ENCODE measurements at regions not wholly inside any gene's neighbourhood (a gene's known extent, or its start where the extent isn't known, plus 50 kb on each side); places are given as distances from the start of the nearest gene placed in this dataset.

DNA sequence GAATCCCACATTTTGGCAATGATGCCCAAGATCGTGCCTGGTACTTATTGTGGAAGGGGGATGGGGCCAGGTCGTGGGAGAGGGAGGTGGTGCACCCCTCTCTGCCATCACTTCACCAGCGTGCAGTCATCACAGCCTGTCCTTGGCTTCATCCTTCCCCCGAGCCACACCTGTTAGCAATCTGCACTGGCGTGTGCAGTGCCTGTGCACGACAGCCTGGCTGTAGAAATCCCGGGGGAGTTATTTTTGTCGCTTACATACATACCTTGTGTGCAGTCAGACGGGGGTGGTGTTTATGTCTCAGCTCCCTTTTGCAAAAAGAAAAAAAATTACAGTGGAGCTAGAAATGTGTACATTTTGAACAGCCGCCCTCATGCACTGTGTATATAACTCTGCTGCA is 216.0 kb downstream of the TLE3 start:
- TF ChIP-seq, protein P1, sequence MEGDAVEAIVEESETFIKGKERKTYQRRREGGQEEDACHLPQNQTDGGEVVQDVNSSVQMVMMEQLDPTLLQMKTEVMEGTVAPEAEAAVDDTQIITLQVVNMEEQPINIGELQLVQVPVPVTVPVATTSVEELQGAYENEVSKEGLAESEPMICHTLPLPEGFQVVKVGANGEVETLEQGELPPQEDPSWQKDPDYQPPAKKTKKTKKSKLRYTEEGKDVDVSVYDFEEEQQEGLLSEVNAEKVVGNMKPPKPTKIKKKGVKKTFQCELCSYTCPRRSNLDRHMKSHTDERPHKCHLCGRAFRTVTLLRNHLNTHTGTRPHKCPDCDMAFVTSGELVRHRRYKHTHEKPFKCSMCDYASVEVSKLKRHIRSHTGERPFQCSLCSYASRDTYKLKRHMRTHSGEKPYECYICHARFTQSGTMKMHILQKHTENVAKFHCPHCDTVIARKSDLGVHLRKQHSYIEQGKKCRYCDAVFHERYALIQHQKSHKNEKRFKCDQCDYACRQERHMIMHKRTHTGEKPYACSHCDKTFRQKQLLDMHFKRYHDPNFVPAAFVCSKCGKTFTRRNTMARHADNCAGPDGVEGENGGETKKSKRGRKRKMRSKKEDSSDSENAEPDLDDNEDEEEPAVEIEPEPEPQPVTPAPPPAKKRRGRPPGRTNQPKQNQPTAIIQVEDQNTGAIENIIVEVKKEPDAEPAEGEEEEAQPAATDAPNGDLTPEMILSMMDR (conservative IDR thresholded peaks at IDR 0.05; ENCODE audit: control insufficient read depth, insufficient read depth, low read depth, low read length): no peak
- no peak for DNase-seq (ENCODE audit: low read depth)
- no peak overlapping the region for H3K4me3 ChIP-seq (ENCODE audit: control insufficient read depth, low read depth, low read length)

DNA sequence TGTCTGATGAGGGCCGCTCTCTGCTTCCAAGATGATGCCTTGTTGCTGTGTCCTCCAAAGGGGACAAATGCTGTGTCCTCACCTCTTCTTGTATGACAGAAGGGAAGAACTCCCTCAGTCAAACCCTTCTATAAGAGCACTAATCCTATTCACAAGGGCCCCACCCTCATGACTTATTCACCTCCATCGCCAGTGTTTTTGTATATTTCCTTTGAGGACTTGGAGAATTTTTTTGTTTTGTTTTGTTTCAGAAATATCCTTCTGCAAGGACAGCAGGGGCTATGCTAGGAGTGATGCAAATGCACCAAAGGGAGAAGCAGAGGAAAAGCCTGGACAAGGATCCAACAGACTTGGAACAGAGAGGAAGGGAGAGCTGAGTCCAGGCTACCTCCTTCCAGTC is 214.4 kb downstream of the TLE3 start:
- TF ChIP-seq, protein P1 (conservative IDR thresholded peaks at IDR 0.05; ENCODE audit: control insufficient read depth, insufficient read depth, low read depth, low read length): no peak
- DNase-seq (ENCODE audit: low read depth): no peak
- no peak overlapping the region for H3K4me3 ChIP-seq (ENCODE audit: control insufficient read depth, low read depth, low read length)

DNA sequence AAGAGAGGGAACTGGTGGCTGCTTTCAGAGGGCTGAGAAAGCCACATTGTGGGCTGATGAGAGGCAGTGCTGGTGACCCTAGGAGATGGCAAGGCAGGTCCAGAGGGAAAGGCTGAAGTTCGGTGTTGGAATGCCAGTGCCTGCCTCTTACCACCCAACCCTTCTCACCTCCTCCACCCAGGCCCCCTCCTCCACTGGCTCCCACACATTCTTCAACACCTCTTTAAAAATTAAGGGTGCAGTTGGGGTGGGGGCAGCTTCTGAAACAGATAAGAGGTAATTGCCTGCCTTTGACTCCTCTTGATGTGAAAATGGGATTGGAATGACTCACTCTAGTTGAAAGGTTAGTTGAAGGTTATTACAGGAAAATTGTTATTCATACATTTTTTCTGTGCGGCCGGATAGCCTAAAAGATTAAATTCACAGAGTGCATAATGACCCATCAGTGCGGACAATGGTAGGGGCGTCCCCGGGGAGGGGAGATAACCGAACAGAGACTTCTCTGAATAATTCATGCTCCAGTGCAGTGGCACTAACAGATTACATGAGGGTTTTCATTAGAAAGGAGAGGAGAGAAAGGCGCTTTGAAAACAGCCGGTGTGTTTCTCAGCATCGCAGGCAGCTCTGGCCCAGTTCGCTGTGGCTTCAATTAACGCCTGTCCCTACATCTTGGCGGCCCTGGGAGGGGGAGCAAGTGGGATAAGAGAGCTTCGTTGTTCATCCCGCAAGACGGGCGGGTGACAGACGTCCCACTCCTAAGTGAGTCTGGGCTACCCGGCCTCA is 212.4 kb downstream of the TLE3 start:
- TF ChIP-seq, protein P1 (conservative IDR thresholded peaks at IDR 0.05; ENCODE audit: control insufficient read depth, insufficient read depth, low read depth, low read length): no peak
- no peak for DNase-seq (ENCODE audit: low read depth)
- no peak overlapping the region for H3K4me3 ChIP-seq (ENCODE audit: control insufficient read depth, low read depth, low read length)

DNA sequence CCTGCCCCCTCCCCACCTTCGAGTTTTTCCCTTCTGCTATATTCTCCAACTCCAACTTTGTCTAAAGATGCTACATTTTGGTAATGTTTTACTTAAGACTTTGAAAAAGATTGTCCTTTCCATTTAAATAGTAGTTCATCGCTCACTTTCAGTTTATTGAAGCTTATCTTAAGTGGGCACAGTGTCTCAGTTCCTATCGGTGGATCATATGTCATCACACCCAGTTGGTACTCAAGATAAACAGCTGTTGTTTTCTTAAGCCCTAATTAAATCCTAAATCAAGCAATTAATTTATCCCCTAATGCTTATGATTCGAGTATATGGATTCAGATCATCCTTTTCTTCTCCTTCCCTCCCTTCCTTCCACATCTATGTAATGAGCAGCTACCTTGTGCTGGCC is 210.7 kb downstream of the TLE3 start:
- H3K4me3 ChIP-seq (ENCODE audit: control insufficient read depth, low read depth, low read length): no peak overlapping the region
- TF ChIP-seq, protein P1 (conservative IDR thresholded peaks at IDR 0.05; ENCODE audit: control insufficient read depth, insufficient read depth, low read depth, low read length): no peak
- DNase-seq (ENCODE audit: low read depth): no peak

DNA sequence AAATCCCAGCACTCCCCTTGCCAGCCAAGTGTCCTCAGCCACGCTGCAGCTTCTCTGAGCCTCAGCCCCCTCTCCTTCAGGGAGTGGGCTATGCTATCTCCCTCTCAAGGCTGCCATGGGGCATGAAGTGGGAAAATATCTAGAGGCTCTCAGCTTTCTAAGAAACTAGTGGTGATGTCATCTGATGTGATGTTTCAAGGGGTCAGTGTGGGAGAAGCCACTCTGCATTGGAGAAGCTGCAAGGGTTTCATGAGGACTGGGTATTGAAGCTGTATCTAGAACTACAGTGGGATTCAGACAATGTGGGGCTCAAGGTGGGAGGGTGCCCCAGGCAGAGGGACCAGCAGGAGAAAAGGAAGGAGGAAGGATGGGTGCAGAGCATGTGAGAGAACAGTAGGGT is 210.2 kb downstream of the TLE3 start:
- H3K4me3 ChIP-seq (ENCODE audit: control insufficient read depth, low read depth, low read length): no peak overlapping the region
- TF ChIP-seq, protein P1 (conservative IDR thresholded peaks at IDR 0.05; ENCODE audit: control insufficient read depth, insufficient read depth, low read depth, low read length): no peak
- no peak for DNase-seq (ENCODE audit: low read depth)

DNA sequence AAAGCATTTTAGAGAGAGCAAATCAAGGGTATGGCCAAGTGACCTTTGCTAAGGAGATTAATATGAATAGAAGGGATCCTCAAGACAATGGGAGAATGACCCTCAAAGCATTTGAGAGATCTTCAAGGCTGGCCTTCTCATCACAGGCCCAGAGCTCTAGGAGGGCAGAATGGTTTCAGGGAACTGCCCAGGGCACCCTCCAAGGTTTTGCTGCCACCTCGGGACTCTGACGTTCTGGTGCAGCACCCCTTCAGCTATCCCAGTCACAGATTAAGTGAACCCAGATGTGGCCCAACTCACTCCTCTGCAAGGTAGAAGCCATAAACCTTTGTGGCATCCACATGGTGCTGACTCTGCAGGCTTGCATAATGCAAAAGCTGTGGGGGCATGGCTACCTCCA is 209.3 kb downstream of the TLE3 start:
- H3K4me3 ChIP-seq (ENCODE audit: control insufficient read depth, low read depth, low read length): no peak overlapping the region
- TF ChIP-seq, protein P1 (conservative IDR thresholded peaks at IDR 0.05; ENCODE audit: control insufficient read depth, insufficient read depth, low read depth, low read length): no peak
- DNase-seq (ENCODE audit: low read depth): no peak

Data from fibroblast of mammary gland (primary cell).